ENCODE measurements at regions not wholly inside any gene's neighbourhood (a gene's known extent, or its start where the extent isn't known, plus 50 kb on each side); places are given as distances from the start of the nearest gene placed in this dataset.

- Histone ChIP-seq H3K9ac (ENCODE audit: low read length) (no peak overlapping the region), H3K9me3 (ENCODE audit: low read length) (no peaks in the 10 kb centered on the region), H4K20me1 (ENCODE audit: insufficient read depth) (no peaks in the 10 kb centered on the region), H3K36me3 (ENCODE audit: insufficient read depth, low read length) (no peaks in the 10 kb centered on the region), H2AFZ (ENCODE audit: low read depth, low read length) (no peak overlapping the region), H3F3A (ENCODE audit: insufficient read depth, low read length, poor library complexity, severe bottlenecking) (no peaks in the 10 kb centered on the region), H3K79me2 (replicated peaks; ENCODE audit: insufficient read depth, low read length) (no peaks in the 10 kb centered on the region), H3K27me3 (ENCODE audit: insufficient read depth, low read depth, low read length) (no peaks in the 10 kb centered on the region), H3K4me3 (ENCODE audit: low read length) (no peak overlapping the region), H3K4me2 (ENCODE audit: low read length) (no peak overlapping the region), H3K27ac (ENCODE audit: low read length) (no peak overlapping the region), H3K9me2 (ENCODE audit: insufficient read depth, low read length) (no peaks in the 10 kb centered on the region)
- TF ChIP-seq SMC3 (conservative IDR thresholded peaks at IDR 0.05; ENCODE audit: poor library complexity) (no peak), EZH2 (IDR thresholded peaks at IDR 0.05; ENCODE audit: borderline replicate concordance, insufficient read depth, low read length, poor library complexity, severe bottlenecking) (no peak), REST (IDR thresholded peaks at IDR 0.05; ENCODE audit: borderline replicate concordance) (no peak), POLR2AphosphoS5 (IDR thresholded peaks at IDR 0.05) (no peak), EP300 (conservative IDR thresholded peaks at IDR 0.05; ENCODE audit: poor library complexity, severe bottlenecking) (no peak)
Observed at GRCh38 chr10:24113901-24114300, 95.0 kb upstream of the KIAA1217 start.

GRCh38 chr10:24114556-24114955 is 94.4 kb upstream of the KIAA1217 start:
- H3K9me3 ChIP-seq (ENCODE audit: low read length): no peaks in the 10 kb centered on the region
- H3K9ac ChIP-seq (ENCODE audit: low read length): no peak overlapping the region
- no peaks in the 10 kb centered on the region for H3K36me3 ChIP-seq (ENCODE audit: insufficient read depth, low read length)
- H2AFZ ChIP-seq (ENCODE audit: low read depth, low read length): no peak overlapping the region
- no peaks in the 10 kb centered on the region for H3K9me2 ChIP-seq (ENCODE audit: insufficient read depth, low read length)
- no peaks in the 10 kb centered on the region for H3K27me3 ChIP-seq (ENCODE audit: insufficient read depth, low read depth, low read length)
- no peak overlapping the region for H3K4me2 ChIP-seq (ENCODE audit: low read length)
- H3K4me3 ChIP-seq (ENCODE audit: low read length): no peak overlapping the region
- H3K79me2 ChIP-seq (replicated peaks; ENCODE audit: insufficient read depth, low read length): no peaks in the 10 kb centered on the region
- H4K20me1 ChIP-seq (ENCODE audit: insufficient read depth): no peaks in the 10 kb centered on the region
- H3K27ac ChIP-seq (ENCODE audit: low read length): no peak overlapping the region
- no peaks in the 10 kb centered on the region for H3F3A ChIP-seq (ENCODE audit: insufficient read depth, low read length, poor library complexity, severe bottlenecking)
- no peak for TF ChIP-seq EP300 (conservative IDR thresholded peaks at IDR 0.05; ENCODE audit: poor library complexity, severe bottlenecking)
- TF ChIP-seq EZH2 (IDR thresholded peaks at IDR 0.05; ENCODE audit: borderline replicate concordance, insufficient read depth, low read length, poor library complexity, severe bottlenecking): no peak
- TF ChIP-seq TAF1 (IDR thresholded peaks at IDR 0.05; ENCODE audit: low read depth): no peak
- no peak for TF ChIP-seq SMC3 (conservative IDR thresholded peaks at IDR 0.05; ENCODE audit: poor library complexity)
- TF ChIP-seq REST (IDR thresholded peaks at IDR 0.05; ENCODE audit: borderline replicate concordance): no peak
- no peak for TF ChIP-seq CTCF (IDR thresholded peaks at IDR 0.05; ENCODE audit: poor library complexity, severe bottlenecking)
- TF ChIP-seq RAD21 (conservative IDR thresholded peaks at IDR 0.05): no peak
- TF ChIP-seq POLR2AphosphoS5 (IDR thresholded peaks at IDR 0.05): no peak
- TF ChIP-seq MXI1 (conservative IDR thresholded peaks at IDR 0.05; ENCODE audit: poor library complexity, severe bottlenecking): no peak

Data from neural cell (in vitro differentiated cells).